GM19240 (cell line): ENCODE measurements at regions not wholly inside any gene's neighbourhood (a gene's known extent, or its start where the extent isn't known, plus 50 kb on each side); places are given as distances from the start of the nearest gene placed in this dataset.

Source experiments
- DNase-seq: peaks from one replicate; pipeline ENCODE4 v3.0.0; 2011; ENCODE audit warnings: low spot score; ENCODE audit not compliant: insufficient read length

GRCh38 chr7:131164025-131164925, 163.4 kb upstream of the MKLN1 start:
- DNase-seq: no peak

- no peak for DNase-seq
Observed at GRCh38 chr7:131166066-131166465, 161.6 kb upstream of the MKLN1 start.

DNA sequence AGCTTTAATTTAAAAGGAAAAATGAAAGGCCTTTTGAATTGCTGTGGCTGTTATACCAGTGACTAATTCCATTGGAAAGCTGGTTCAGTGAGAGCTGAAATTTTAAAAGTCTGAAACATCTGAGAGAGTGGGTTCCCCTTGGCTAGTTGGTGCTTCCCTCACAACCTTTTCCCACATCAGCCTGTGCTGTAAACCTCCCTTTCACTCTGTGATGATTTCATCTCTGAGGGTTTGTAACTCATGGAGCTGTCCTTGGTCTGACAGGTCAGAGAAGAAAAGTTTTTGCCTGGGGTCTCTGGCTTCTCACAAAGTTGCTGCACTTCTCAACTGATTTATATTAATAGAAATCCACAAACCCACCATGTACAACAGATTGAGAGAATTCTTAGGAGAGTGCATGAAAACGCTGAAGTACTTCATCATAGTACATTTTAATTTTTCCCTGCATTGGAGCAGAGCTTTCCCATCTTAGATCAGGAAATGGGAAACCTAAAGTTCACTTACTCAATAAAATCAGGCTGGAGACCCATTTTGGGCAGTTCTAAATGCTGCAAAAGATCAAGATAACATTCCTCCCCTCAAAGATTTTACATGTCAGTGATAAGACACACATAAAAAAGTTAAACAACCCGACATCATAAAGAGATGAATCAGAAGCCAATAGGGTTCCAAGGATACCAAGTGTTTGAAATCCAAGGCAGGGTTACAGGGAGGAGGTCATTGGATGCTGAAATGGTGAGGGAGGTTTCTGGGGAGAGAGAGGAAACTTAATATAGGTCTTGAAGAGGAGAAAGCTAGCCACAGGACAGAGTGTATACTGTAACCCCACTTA, 157.0 kb upstream of the MKLN1 start:
- DNase-seq: no peak

GRCh38 chr7:131173145-131173890, 154.4 kb upstream of the MKLN1 start:
- no peak for DNase-seq

DNA sequence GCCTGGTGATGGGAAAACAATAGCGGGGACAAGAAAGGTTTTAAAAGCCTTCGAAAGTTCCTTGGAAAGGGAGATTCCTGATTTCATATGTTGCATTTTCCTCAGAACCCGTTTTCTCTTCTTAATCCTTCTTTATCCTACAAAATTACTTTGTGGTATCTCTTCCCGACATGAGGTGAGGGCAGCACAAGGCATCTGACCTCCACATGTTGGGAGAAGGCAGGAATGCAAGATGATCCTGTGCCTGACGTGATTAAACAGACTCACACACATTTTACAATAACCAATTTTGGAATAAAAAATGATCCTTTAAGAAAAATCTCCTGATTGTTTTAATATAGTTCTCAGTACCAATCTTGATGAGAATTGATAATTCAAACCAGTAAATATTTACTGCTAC, 153.3 kb upstream of the MKLN1 start:
- DNase-seq: no peak

DNA sequence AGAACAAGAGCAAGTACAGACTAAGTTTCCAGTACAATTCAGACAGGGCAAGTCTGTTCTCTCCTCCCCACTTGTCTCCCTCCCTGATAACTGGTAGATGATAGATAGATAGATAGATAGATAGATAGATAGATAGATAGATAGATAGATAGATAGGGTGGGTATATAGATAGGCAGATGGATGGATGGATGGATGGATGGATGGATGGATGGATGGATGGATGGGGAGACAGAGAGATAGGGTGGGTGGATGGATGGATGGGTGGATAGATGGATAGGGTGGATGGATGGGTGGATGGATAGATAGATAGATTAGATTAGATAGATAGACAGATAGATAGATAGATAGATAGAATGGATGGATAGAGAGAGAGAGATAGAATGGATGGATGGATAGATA, 152.8 kb upstream of the MKLN1 start:
- no peak for DNase-seq

- DNase-seq: no peak
Observed at GRCh38 chr7:131182446-131183058, 145.1 kb upstream of the MKLN1 start.

DNA sequence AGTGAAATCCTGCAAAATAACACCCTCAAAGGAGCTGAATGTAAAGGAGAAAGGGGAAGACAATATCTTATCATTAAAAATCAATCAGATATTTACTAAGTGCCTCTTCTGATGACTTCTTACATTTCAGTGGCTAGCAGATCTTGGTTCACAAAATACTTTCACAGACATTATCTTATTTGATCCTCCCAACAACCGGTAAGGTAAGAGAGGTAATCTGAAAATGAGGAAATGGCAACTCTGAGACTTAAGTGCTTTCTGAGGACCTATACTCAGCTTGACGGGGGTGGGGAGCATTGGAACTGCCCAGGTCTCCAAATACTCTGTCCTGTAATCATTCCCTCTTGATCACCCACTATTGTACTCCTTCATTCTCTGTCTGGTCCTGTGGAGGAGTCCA, 144.6 kb upstream of the MKLN1 start:
- no peak for DNase-seq

DNA sequence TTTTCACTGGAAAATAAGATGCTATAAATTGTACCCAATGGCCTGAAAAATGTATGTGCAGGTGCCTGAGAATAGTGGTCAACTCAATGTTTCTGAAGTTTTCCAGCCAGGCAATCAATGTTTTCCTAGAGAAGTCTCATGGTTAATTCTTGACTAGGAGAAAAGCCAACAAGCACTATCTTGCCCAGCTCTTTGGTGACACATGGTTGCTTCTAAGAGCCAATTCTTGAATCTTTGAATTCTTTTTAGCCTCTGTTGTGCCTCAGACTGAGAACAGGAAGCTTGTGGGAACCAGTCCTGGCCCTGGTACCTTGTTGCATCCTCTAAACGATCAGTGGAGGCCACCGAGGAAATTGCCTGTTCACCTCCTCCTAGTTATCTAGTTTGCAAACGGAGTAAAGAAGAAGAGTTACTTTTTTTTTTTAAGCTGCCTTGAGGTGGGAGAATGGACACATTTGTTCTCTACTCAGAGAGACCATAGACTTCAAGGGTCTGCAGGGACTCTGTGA, 144.0 kb upstream of the MKLN1 start:
- DNase-seq: no peak

- no peak for DNase-seq
Observed at GRCh38 chr7:131186816-131187215, 140.9 kb upstream of the MKLN1 start.

- DNase-seq: peak; percentile 12
Observed at GRCh38 chr7:131188367-131189339, 139.0 kb upstream of the MKLN1 start.

DNA sequence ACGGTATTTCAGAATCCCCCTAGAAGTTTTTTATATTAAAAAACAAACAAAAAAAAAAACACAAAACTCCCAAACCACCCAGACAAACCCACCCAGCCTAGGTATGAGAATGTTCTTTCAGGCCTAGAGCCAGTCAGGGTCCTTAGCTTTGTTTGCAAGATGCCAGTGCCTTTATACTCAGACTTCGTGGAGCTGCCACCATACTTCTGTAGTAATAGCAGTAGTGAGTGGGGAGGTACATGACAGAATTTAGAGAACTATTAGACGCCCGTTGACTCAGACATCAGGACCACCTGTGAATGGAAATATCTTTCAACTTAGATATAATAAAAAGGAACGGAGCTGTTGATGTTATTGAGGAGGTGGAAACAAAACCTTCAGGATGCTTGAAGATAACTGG, 138.2 kb upstream of the MKLN1 start:
- DNase-seq: no peak

- DNase-seq: no peak
Observed at GRCh38 chr7:131190146-131190545, 137.5 kb upstream of the MKLN1 start.

DNA sequence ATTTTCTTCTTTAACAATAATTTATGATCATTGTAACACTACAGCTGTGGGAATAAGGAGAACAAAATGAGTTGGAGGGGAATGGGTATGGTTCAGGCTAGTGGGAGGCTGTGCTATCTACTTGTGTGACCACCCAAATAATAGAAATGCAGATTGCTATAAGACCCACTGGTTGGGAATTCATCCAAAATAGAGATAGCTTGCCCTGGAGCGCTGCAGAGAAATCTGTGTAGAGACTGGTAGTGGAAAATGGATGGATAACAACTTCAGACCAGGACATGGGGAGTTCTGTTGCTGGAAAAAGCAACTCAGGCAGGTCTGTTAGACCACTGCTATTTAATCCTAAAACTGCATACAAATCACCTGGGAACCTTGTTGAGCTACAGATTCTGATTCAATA, 137.1 kb upstream of the MKLN1 start:
- no peak for DNase-seq

DNA sequence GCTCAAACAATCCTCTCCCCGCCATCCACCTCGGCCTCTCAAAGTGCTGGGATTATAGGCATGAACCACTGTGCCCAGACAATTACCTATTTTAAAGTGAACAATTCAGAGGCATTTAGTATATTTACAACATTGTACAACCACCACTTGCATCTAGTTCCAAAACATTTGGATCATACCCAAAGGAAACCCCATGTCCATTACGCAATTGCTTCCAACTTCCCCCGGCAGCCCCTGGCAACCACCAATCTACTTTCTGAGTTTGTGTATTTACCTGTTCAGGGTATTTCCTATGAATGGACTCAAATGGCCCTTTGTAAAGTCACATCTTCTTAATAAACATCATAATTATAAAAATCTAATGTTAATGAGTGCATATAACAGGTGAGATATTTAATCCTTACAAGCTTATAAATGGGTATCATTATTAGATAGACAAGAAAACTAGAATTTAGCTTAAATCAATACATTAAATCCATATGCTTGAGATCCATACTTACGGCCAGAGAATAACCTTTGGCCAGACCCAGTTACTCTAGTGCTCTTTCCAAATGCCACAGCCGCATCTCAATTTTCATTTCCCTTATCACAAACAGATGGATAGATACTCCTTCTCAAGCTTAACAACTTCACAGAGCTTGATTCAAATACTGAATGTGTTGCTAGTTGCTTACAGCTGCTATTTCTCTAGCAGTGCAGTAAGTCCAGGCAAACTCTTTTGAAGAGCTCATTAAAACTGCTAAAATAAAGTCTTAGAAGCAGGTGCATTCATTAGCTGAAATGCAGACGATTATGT, 133.4 kb upstream of the MKLN1 start:
- DNase-seq: no peak

GRCh38 chr7:131196803-131197202, 130.9 kb upstream of the MKLN1 start:
- DNase-seq: no peak

DNA sequence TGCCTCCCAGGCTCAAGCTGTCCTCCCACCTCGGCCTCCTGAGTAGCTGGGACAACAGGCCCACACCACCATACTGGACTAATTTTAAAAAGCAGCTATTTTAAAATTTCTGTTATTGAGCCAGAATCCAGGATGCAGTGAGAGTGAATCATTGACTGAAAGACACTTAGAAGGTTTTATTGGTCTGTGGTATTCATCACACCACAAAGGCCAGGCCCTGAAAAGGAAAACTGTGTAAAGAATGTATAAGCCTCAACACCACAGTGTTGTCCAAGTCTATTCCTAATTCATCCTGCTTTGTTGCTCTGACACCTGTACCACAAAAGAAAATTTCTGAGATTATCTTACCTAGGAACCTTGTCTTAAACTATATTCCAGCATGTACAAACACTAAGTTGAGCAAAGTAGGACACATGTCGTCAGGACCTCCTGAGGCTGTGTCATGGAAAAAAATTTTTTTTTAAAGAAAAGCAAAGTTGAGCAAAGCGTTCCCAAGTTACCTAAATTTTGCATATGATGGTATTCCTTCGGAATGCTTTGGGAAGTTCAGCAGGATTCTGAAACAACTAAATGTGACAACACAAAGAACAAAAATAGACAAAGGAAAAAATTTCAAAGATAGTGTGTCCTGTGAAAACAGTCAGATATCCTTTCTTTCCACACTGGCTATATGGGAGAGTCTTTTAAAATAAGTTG, 129.6 kb upstream of the MKLN1 start:
- DNase-seq: no peak

- no peak for DNase-seq
Observed at GRCh38 chr7:131202451-131202850, 125.2 kb upstream of the MKLN1 start.
